Jurkat, Clone E6-1 (cell line): ENCODE measurements at regions not wholly inside any gene's neighbourhood (a gene's known extent, or its start where the extent isn't known, plus 50 kb on each side); places are given as distances from the start of the nearest gene placed in this dataset.

ENCODE experiments used
- DNase-seq: peaks from one replicate; pipeline ENCODE4 v3.0.0-alpha.2; 2011; ENCODE audit warnings: low read depth, low spot score
- H3K4me3 ChIP-seq: 2 replicates; pipeline ENCODE4 v1.5.1; 2011; ENCODE audit warnings: mild to moderate bottlenecking, low read length, control low read depth, moderate library complexity

GRCh38 chr9:109718861-109719260 lies 61.1 kb upstream of the PALM2AKAP2 start:
- DNase-seq: no peak
- no peak overlapping the region for H3K4me3 ChIP-seq

- H3K4me3 ChIP-seq: no peak overlapping the region
- no peak for DNase-seq
These were observed 59.0 kb upstream of the PALM2AKAP2 start for GRCh38 chr9:109721001-109721400.

- H3K4me3 ChIP-seq: no peak overlapping the region
- DNase-seq: no peak
These were observed 58.0 kb upstream of the PALM2AKAP2 start for GRCh38 chr9:109722007-109722406.

GRCh38 chr9:109723781-109724180 lies 56.2 kb upstream of the PALM2AKAP2 start:
- no peak overlapping the region for H3K4me3 ChIP-seq
- no peak for DNase-seq

- no peak overlapping the region for H3K4me3 ChIP-seq
- DNase-seq: no peak
These were observed 54.5 kb upstream of the PALM2AKAP2 start for GRCh38 chr9:109725460-109725859.

- no peak overlapping the region for H3K4me3 ChIP-seq
- DNase-seq: no peak
These were observed 53.9 kb upstream of the PALM2AKAP2 start for GRCh38 chr9:109726119-109726518.

GRCh38 chr9:109728686-109729300 lies 51.2 kb upstream of the PALM2AKAP2 start:
- no peak overlapping the region for H3K4me3 ChIP-seq
- no peak for DNase-seq

- H3K4me3 ChIP-seq: no peak overlapping the region
- no peak for DNase-seq
These were observed 50.5 kb upstream of the PALM2AKAP2 start for GRCh38 chr9:109729513-109729912.
